HCT116 (cell line): ENCODE measurements at regions not wholly inside any gene's neighbourhood (a gene's known extent, or its start where the extent isn't known, plus 50 kb on each side); places are given as distances from the start of the nearest gene placed in this dataset. TPM values are rescaled to one million over a fixed set of nuclear protein-coding genes. Genes with fewer than 3 reads are reported as not detected.

Experiments
- ATAC-seq: fragments of 200-7000 bp; cut with Tn5 transposase; 2 replicates; pipeline ENCODE4 v1.9.1; 2020; ENCODE audit warnings: mild to moderate bottlenecking, moderate library complexity
- BruUV-seq: library from RNA; stranded (reverse); fragments of 400-500 nt; replicated peaks from 2 replicates; lab custom pipeline; 2021; lab: Mats Ljungman, UMichigan
- CTCF ChIA-PET: fragments of 300-600 bp; sonication (Branson Sonifier 250); formaldehyde crosslinking; loops from one replicate; lab custom pipeline; 2021; ENCODE audit warnings: antibody characterized with exemption; lab: Charles Lee
- POLR2A ChIA-PET: fragments of 300-600, 350-600 bp; sonication (Branson Sonifier 250); formaldehyde crosslinking; loops from one replicate; lab custom pipeline; 2021; ENCODE audit warnings: antibody characterized with exemption; lab: Charles Lee
- RAD21 ChIA-PET, 2 experiments: fragments of 300-600 bp; sonication (Branson Sonifier 250); formaldehyde crosslinking; loops; one replicate each; lab custom pipeline; 2023; ENCODE audit warnings: low total read pairs in 2 of 2; ENCODE audit not compliant: uncharacterized antibody in 2 of 2, unreplicated experiment in 2 of 2, low non-redundant PET in 1 of 2; lab: Charles Lee
- DNase-seq: peaks from one replicate; pipeline ENCODE4 v3.0.0-alpha.2; 2010; ENCODE audit warnings: low read depth, low spot score
- H2AFZ ChIP-seq: fragments of 200-600 bp; shearing (Covaris generic), sonication (generic); 2 replicates; pipeline ENCODE4 v1.6.1; 2017; ENCODE audit warnings: low read depth, mixed run types, mixed read lengths, antibody characterized with exemption, low read length; ENCODE audit not compliant: poor library complexity, severe bottlenecking
- H3K27ac ChIP-seq: 2 replicates; pipeline ENCODE4 v1.5.1; 2012; ENCODE audit warnings: low read depth, low read length
- H3K27me3 ChIP-seq: fragments of 200-600 bp; sonication (generic); 2 replicates; pipeline ENCODE4 v1.6.1; 2016; ENCODE audit warnings: mixed run types, low read length, mixed read lengths; ENCODE audit not compliant: insufficient read depth
- H3K36me3 ChIP-seq, 2 experiments: fragments of 200-500 bp in 1 of 2; fragments of 200-600 bp in 1 of 2; sonication (Bioruptor generic) in 1 of 2; sonication (generic) in 1 of 2; 2 replicates each; pipeline versions ENCODE4 v1.5.1 to v1.6.1; 2014 to 2016; ENCODE audit warnings: low read length in 2 of 2, inconsistent platforms in 1 of 2, mixed read lengths in 1 of 2, mixed run types in 1 of 2; ENCODE audit not compliant: insufficient read depth in 2 of 2, control insufficient read depth in 1 of 2
- H3K4me1 ChIP-seq, 2 experiments: fragments of 200-600 bp in 1 of 2; sonication (generic) in 1 of 2; 2 replicates each; pipeline versions ENCODE4 v1.5.1 to v1.6.1; 2012 to 2017; ENCODE audit warnings: low read length in 2 of 2, inconsistent platforms in 1 of 2, mild to moderate bottlenecking in 1 of 2, mixed read lengths in 1 of 2, mixed run types in 1 of 2, moderate library complexity in 1 of 2; ENCODE audit not compliant: insufficient read depth in 2 of 2, control insufficient read depth in 1 of 2
- H3K4me2 ChIP-seq: fragments of 200-600 bp; sonication (generic); 2 replicates; pipeline ENCODE4 v1.6.1; 2017; ENCODE audit warnings: mixed run types, low read length, mixed read lengths
- H3K4me3 ChIP-seq, 2 experiments: fragments of 200-600 bp in 1 of 2; sonication (generic) in 1 of 2; replicated peaks in 1 of 2; 2 replicates each; pipeline ENCODE4 v1.5.1; 2011 to 2016; ENCODE audit warnings: low read length in 2 of 2, control low read depth in 1 of 2, low read depth in 1 of 2, mild to moderate bottlenecking in 1 of 2, mixed read lengths in 1 of 2, mixed run types in 1 of 2
- H3K79me2 ChIP-seq: fragments of 200-600 bp; sonication (generic); 2 replicates; pipeline ENCODE4 v1.6.1; 2017; ENCODE audit warnings: mild to moderate bottlenecking, mixed run types, low read length, moderate library complexity, mixed read lengths; ENCODE audit not compliant: insufficient read depth
- H3K9ac ChIP-seq: fragments of 200-600 bp; sonication (generic); 2 replicates; pipeline ENCODE4 v1.6.1; 2016; ENCODE audit warnings: low read length, mixed read lengths
- H3K9me2 ChIP-seq: fragments of 200-600 bp; sonication (generic), shearing (Covaris generic); 2 replicates; pipeline ENCODE4 v1.6.1; 2017; ENCODE audit warnings: mixed run types, mild to moderate bottlenecking, moderate library complexity; ENCODE audit not compliant: insufficient read depth
- H3K9me3 ChIP-seq, 2 experiments: fragments of 200-500 bp in 1 of 2; fragments of 200-600 bp in 1 of 2; sonication (Bioruptor generic) in 1 of 2; sonication (generic) in 1 of 2; 2 replicates each; pipeline ENCODE4 v1.6.1; 2014 to 2017; ENCODE audit warnings: low read length in 2 of 2, mixed read lengths in 2 of 2, inconsistent platforms in 1 of 2, low read depth in 1 of 2, mild to moderate bottlenecking in 1 of 2, mixed run types in 1 of 2, moderate library complexity in 1 of 2; ENCODE audit not compliant: control insufficient read depth in 1 of 2, insufficient read depth in 1 of 2
- H4K20me1 ChIP-seq: fragments of 200-600 bp; sonication (generic), shearing (Covaris generic); 2 replicates; pipeline ENCODE4 v1.6.1; 2017; ENCODE audit warnings: mixed run types, mild to moderate bottlenecking, moderate library complexity; ENCODE audit not compliant: insufficient read depth
- SP1 ChIP-seq: IDR thresholded peaks from 2 replicates; pipeline ENCODE4 v1.6.1; 2012; ENCODE audit warnings: low read depth
- SRF ChIP-seq: IDR thresholded peaks from 2 replicates; pipeline ENCODE4 v1.6.1; 2012; ENCODE audit warnings: low read depth
- intact Hi-C: fragments of 100-400 bp; cut with micrococcal nuclease; formaldehyde crosslinking; loops from 2 replicates; pipeline ENCODE4 v1.10.0; 2022
- microRNA counts: library from miRNA; unstranded; fragments of <30 nt; microRNA quantifications from one replicate; lab custom pipeline; 2015
- microRNA-seq: library from miRNA; unstranded; fragments of <30 nt; microRNA quantifications from one replicate; pipeline ENCODE4, GENCODE V29; 2016; ENCODE audit warnings: borderline number of aligned reads
- TF ChIP-seq, protein P1 (sequence below), 3 experiments: fragments of 200-600 bp in 1 of 3; sonication (generic) in 1 of 3; IDR thresholded peaks in 2 of 3; conservative IDR thresholded peaks in 1 of 3; 2 replicates each; pipeline ENCODE4 v1.5.1; 2012 to 2017; ENCODE audit warnings: low read depth in 2 of 3, low read length in 2 of 3, antibody characterized with exemption in 1 of 3, borderline replicate concordance in 1 of 3, control low read depth in 1 of 3, mild to moderate bottlenecking in 1 of 3, mixed read lengths in 1 of 3, mixed run types in 1 of 3, moderate library complexity in 1 of 3; ENCODE audit not compliant: insufficient read depth in 1 of 3

DNA sequence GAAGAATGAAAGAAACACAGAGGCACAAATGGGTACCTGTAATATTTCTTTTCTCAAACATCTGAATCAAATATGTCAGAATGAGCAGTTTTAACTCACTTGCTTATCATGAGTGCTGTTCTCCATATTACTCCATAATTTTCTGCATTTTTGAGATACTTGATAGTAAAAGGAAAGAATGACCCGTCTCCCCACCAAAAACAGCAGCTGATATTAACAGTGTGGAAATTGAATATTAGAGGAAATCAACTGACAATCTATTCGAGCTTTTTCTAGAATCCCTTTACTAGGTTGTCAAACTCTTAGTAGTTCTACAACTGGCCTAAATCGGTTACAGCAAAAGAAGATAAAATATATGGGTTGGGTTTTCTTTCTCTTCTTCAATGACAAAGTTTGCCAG, 49.9 kb upstream of the HELT start:
- intact Hi-C loops = no loop called here
- Histone ChIP-seq H3K79me2 (no peaks in the 10 kb centered on the region), H3K27ac (no peak overlapping the region), H4K20me1 (no peaks in the 10 kb centered on the region), H3K9ac (no peak overlapping the region), H3K36me3 (no peaks in the 10 kb centered on the region), H3K9me2 (no peaks in the 10 kb centered on the region), H3K27me3 (no peaks in the 10 kb centered on the region), H2AFZ (peak overlapping the region; percentile 53)
- no TSS peak for BruUV-seq
- RAD21 ChIA-PET = no interaction called here
- no peak for ATAC-seq
- TF ChIP-seq SRF = no peak
- TF ChIP-seq SP1 = no peak
- TF ChIP-seq, protein P1, sequence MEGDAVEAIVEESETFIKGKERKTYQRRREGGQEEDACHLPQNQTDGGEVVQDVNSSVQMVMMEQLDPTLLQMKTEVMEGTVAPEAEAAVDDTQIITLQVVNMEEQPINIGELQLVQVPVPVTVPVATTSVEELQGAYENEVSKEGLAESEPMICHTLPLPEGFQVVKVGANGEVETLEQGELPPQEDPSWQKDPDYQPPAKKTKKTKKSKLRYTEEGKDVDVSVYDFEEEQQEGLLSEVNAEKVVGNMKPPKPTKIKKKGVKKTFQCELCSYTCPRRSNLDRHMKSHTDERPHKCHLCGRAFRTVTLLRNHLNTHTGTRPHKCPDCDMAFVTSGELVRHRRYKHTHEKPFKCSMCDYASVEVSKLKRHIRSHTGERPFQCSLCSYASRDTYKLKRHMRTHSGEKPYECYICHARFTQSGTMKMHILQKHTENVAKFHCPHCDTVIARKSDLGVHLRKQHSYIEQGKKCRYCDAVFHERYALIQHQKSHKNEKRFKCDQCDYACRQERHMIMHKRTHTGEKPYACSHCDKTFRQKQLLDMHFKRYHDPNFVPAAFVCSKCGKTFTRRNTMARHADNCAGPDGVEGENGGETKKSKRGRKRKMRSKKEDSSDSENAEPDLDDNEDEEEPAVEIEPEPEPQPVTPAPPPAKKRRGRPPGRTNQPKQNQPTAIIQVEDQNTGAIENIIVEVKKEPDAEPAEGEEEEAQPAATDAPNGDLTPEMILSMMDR (IDR thresholded peaks at IDR 0.05 in 2 of 3, conservative IDR thresholded peaks at IDR 0.05 in 1 of 3; ENCODE audit: borderline replicate concordance in 1 of 3, insufficient read depth in 1 of 3, low read depth in 2 of 3, low read length in 2 of 3) = no peak
- TF ChIP-seq, all 23 proteins: peak for 0
- CTCF ChIA-PET = interaction anchor here (1.0 kb wide), 1 partner anchor 9 kb away, joined by 3 read pairs; no protein-coding TSS in a partner anchor
- no peaks in the 10 kb centered on the region for H3K9me3 ChIP-seq
- DNase-seq = no peak
- POLR2A ChIA-PET = no interaction called here
- H3K4me2 ChIP-seq = peak overlapping the region; percentile 20
- H3K4me3 ChIP-seq = no peak overlapping the region
- H3K4me1 ChIP-seq = peaks cover 9 to 12% of the 10 kb centered on the region in 2 experiments; a peak in 3 of 4 replicates

MicroRNAs encoded in the stretch of these regions (microRNA counts, 767-probe panel; counts per million panel counts)
- not detected for microRNA hsa-miR-4455 (lab: Ali Mortazavi, UCI)

Small RNA genes lying in the stretch of these regions (microRNA-seq; reads per million reads assigned to microRNA genes)
- not detected for gene MIR4455
